Parathyroid adenoma (tissue), 2 donors: ENCODE measurements at regions not wholly inside any gene's neighbourhood (a gene's known extent, or its start where the extent isn't known, plus 50 kb on each side); places are given as distances from the start of the nearest gene placed in this dataset.

Experiments
- H2AFZ ChIP-seq: fragments of 300-600 bp; sonication (generic); one replicate; pipeline ENCODE4 v1.7.0; 2017; ENCODE audit warnings: antibody characterized with exemption, mild to moderate bottlenecking
- H3K27ac ChIP-seq: fragments of 300-600 bp; sonication (generic); one replicate; pipeline ENCODE4 v1.7.0; 2017
- H3K27me3 ChIP-seq: fragments of 300-600 bp; sonication (generic); one replicate; pipeline ENCODE4 v1.7.0; 2017; ENCODE audit warnings: low read length; ENCODE audit not compliant: control insufficient read depth, insufficient read depth
- H3K36me3 ChIP-seq: fragments of 300-600 bp; sonication (generic); one replicate; pipeline ENCODE4 v1.7.0; 2017; ENCODE audit warnings: low read length; ENCODE audit not compliant: control insufficient read depth, insufficient read depth
- H3K4me1 ChIP-seq: fragments of 300-600 bp; sonication (generic); one replicate; pipeline ENCODE4 v1.7.0; 2017; ENCODE audit warnings: control low read depth
- H3K4me2 ChIP-seq: fragments of 300-600 bp; sonication (generic); one replicate; pipeline ENCODE4 v1.7.0; 2017; ENCODE audit warnings: low read length
- H3K4me3 ChIP-seq: fragments of 300-600 bp; sonication (generic); one replicate; pipeline ENCODE4 v1.7.0; 2017; ENCODE audit warnings: low read depth, low read length
- H3K79me2 ChIP-seq: fragments of 300-600 bp; sonication (generic); one replicate; pipeline ENCODE4 v1.7.0; 2017; ENCODE audit warnings: control low read depth
- H3K9ac ChIP-seq: fragments of 300-600 bp; sonication (generic); one replicate; pipeline ENCODE4 v1.7.0; 2017; ENCODE audit warnings: mild to moderate bottlenecking
- H3K9me3 ChIP-seq: fragments of 300-600 bp; sonication (generic); one replicate; pipeline ENCODE4 v1.7.0; 2017; ENCODE audit warnings: low read length; ENCODE audit not compliant: control insufficient read depth
- TF ChIP-seq, protein P1 (sequence below): fragments of 300-600 bp; sonication (generic); IDR thresholded peaks from one replicate; pipeline ENCODE4 v1.7.0; 2017; ENCODE audit warnings: antibody characterized with exemption, mild to moderate bottlenecking
- donor health status: primary hyperparathyroidism.

DNA sequence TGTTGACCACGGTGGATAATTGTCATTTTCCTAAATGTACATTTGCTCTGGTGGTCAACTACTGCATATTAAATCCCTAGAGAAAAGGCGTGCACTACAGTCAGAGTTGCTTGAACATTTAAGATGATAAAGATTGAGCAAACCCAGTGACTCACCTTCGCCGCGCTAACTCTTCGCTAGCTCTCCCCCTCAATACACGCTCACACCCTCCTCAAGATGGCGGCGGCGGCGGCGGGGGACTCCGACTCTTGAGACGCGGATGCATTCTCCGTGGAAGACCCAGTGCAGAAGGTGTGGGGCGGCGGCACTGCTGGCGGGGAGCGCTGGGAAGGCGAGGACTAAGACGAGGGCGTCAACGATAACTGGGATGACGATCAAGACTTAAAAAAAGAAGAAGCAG lies 79.8 kb upstream of the PFN2 start:
- H3K4me3 ChIP-seq, result no peak overlapping the region
- no peaks in the 10 kb centered on the region for H3K4me1 ChIP-seq
- H3K27ac ChIP-seq, result no peak overlapping the region
- no peak overlapping the region for H3K9ac ChIP-seq
- H2AFZ ChIP-seq, result no peak overlapping the region
- no peaks in the 10 kb centered on the region for H3K79me2 ChIP-seq
- no peaks in the 10 kb centered on the region for H3K9me3 ChIP-seq
- H3K27me3 ChIP-seq, result no peaks in the 10 kb centered on the region
- TF ChIP-seq, protein P1, sequence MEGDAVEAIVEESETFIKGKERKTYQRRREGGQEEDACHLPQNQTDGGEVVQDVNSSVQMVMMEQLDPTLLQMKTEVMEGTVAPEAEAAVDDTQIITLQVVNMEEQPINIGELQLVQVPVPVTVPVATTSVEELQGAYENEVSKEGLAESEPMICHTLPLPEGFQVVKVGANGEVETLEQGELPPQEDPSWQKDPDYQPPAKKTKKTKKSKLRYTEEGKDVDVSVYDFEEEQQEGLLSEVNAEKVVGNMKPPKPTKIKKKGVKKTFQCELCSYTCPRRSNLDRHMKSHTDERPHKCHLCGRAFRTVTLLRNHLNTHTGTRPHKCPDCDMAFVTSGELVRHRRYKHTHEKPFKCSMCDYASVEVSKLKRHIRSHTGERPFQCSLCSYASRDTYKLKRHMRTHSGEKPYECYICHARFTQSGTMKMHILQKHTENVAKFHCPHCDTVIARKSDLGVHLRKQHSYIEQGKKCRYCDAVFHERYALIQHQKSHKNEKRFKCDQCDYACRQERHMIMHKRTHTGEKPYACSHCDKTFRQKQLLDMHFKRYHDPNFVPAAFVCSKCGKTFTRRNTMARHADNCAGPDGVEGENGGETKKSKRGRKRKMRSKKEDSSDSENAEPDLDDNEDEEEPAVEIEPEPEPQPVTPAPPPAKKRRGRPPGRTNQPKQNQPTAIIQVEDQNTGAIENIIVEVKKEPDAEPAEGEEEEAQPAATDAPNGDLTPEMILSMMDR, result no peak
- no peak overlapping the region for H3K4me2 ChIP-seq
- H3K36me3 ChIP-seq, result no peaks in the 10 kb centered on the region

DNA sequence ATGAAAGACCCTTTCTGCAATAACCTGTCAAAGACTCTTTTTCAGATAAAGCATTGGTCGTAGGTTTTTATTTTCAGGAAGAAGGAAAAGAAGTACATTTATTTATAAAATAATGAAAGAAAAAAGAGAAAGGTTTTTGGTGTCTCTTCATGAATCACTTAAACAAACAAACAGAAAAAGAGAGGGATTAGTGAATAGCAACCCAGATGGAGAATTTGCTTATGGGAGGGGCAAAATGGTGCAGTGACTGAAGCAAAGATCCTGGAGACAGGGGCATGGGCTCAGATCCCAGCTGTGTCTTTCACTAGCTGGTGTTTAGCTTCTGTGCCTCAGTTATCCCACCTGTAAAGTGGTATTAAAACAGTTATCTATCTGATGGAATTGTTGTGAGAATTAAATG lies 78.6 kb upstream of the PFN2 start:
- TF ChIP-seq, protein P1, result no peak
- no peak overlapping the region for H2AFZ ChIP-seq
- H3K4me1 ChIP-seq, result no peaks in the 10 kb centered on the region
- no peak overlapping the region for H3K9ac ChIP-seq
- no peaks in the 10 kb centered on the region for H3K27me3 ChIP-seq
- H3K9me3 ChIP-seq, result no peaks in the 10 kb centered on the region
- H3K79me2 ChIP-seq, result no peaks in the 10 kb centered on the region
- no peaks in the 10 kb centered on the region for H3K36me3 ChIP-seq
- H3K4me3 ChIP-seq, result no peak overlapping the region
- H3K27ac ChIP-seq, result no peak overlapping the region
- no peak overlapping the region for H3K4me2 ChIP-seq

DNA sequence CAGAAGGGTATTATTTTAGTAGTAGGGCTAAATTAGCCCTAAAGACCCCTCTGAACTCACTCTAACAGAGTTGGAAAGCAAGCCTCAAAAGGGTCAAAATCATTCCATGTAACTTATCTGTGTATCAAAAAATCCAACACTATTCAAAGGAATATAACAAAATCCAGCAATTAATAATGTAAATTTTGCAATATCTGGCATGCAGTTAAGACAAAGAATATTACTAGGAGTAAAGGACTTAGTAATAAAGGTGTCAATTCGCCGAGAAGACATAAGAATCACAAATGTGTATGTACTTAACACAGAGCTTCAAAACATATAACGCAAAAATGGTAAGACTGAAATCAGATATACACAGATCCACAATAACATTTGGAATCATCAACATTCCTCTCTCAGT lies 71.2 kb upstream of the PFN2 start:
- no peak overlapping the region for H2AFZ ChIP-seq
- H3K27me3 ChIP-seq, result no peaks in the 10 kb centered on the region
- no peak overlapping the region for H3K27ac ChIP-seq
- no peak overlapping the region for H3K4me3 ChIP-seq
- no peaks in the 10 kb centered on the region for H3K79me2 ChIP-seq
- H3K36me3 ChIP-seq, result no peaks in the 10 kb centered on the region
- H3K9me3 ChIP-seq, result no peaks in the 10 kb centered on the region
- no peak overlapping the region for H3K4me2 ChIP-seq
- no peaks in the 10 kb centered on the region for H3K4me1 ChIP-seq
- H3K9ac ChIP-seq, result no peak overlapping the region
- TF ChIP-seq, protein P1, result no peak

GRCh38 chr3:150040097-150040496 lies 69.4 kb upstream of the PFN2 start:
- Histone ChIP-seq H3K27ac (no peak overlapping the region), H3K27me3 (no peaks in the 10 kb centered on the region), H3K9me3 (no peaks in the 10 kb centered on the region), H3K36me3 (no peaks in the 10 kb centered on the region), H3K4me2 (no peak overlapping the region), H3K4me3 (no peak overlapping the region), H3K9ac (no peak overlapping the region), H2AFZ (no peak overlapping the region), H3K4me1 (no peaks in the 10 kb centered on the region), H3K79me2 (no peaks in the 10 kb centered on the region)
- TF ChIP-seq, protein P1, result no peak

- no peaks in the 10 kb centered on the region for H3K79me2 ChIP-seq
- H3K27me3 ChIP-seq, result no peaks in the 10 kb centered on the region
- no peak overlapping the region for H3K27ac ChIP-seq
- H3K9ac ChIP-seq, result no peak overlapping the region
- H3K4me3 ChIP-seq, result no peak overlapping the region
- H3K9me3 ChIP-seq, result no peaks in the 10 kb centered on the region
- no peak overlapping the region for H2AFZ ChIP-seq
- TF ChIP-seq, protein P1, result no peak
- H3K4me2 ChIP-seq, result no peak overlapping the region
- H3K4me1 ChIP-seq, result no peaks in the 10 kb centered on the region
- no peaks in the 10 kb centered on the region for H3K36me3 ChIP-seq
These were observed 68.1 kb upstream of the PFN2 start for GRCh38 chr3:150038830-150039229.
